Hepatocyte (in vitro differentiated cells): ENCODE measurements at regions not wholly inside any gene's neighbourhood (a gene's known extent, or its start where the extent isn't known, plus 50 kb on each side); places are given as distances from the start of the nearest gene placed in this dataset.

Source experiments
- EZH2 ChIP-seq: fragments of 200-600 bp; sonication (generic); IDR thresholded peaks from 2 replicates; pipeline ENCODE4 v1.6.1; 2016; ENCODE audit warnings: antibody characterized with exemption, mild to moderate bottlenecking, borderline replicate concordance
- TF ChIP-seq, protein P1 (sequence below): fragments of 200-600 bp; sonication (generic); IDR thresholded peaks from 2 replicates; pipeline ENCODE4 v1.5.1; 2016; ENCODE audit warnings: antibody characterized with exemption, mild to moderate bottlenecking; ENCODE audit not compliant: poor library complexity

DNA sequence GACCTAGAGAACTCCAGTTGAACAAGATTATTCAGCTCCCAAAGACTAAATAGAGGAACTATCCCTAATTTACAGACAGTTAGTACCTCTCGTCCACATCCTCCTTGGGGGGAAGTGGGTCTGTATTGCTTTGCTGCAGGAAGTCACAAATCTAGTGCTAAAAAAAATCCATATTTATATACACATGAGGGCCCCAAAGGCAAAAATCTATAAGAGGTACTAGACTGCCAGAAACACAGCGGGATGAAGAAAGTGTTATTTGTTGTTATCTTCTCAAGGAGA is 190.1 kb downstream of the TTC8 start:
- TF ChIP-seq, protein P1, sequence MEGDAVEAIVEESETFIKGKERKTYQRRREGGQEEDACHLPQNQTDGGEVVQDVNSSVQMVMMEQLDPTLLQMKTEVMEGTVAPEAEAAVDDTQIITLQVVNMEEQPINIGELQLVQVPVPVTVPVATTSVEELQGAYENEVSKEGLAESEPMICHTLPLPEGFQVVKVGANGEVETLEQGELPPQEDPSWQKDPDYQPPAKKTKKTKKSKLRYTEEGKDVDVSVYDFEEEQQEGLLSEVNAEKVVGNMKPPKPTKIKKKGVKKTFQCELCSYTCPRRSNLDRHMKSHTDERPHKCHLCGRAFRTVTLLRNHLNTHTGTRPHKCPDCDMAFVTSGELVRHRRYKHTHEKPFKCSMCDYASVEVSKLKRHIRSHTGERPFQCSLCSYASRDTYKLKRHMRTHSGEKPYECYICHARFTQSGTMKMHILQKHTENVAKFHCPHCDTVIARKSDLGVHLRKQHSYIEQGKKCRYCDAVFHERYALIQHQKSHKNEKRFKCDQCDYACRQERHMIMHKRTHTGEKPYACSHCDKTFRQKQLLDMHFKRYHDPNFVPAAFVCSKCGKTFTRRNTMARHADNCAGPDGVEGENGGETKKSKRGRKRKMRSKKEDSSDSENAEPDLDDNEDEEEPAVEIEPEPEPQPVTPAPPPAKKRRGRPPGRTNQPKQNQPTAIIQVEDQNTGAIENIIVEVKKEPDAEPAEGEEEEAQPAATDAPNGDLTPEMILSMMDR, result no peak
- TF ChIP-seq EZH2, result no peak
